GM23248 (cell line): ENCODE measurements at regions not wholly inside any gene's neighbourhood (a gene's known extent, or its start where the extent isn't known, plus 50 kb on each side); places are given as distances from the start of the nearest gene placed in this dataset.

ENCODE experiments used
- DNase-seq: peaks from one replicate; pipeline ENCODE4 v3.0.0-alpha.2; 2015
- H2AFZ ChIP-seq: fragments of 200-600 bp; sonication (generic); 2 replicates; pipeline ENCODE4 v1.6.1; 2016; ENCODE audit warnings: antibody characterized with exemption
- H3F3A ChIP-seq: fragments of 200-600 bp; sonication (generic); 2 replicates; pipeline ENCODE4 v1.6.1; 2016; ENCODE audit warnings: mild to moderate bottlenecking, antibody characterized with exemption, mixed run types; ENCODE audit not compliant: insufficient read depth
- H3K27ac ChIP-seq: fragments of 200-600 bp; sonication (generic); 2 replicates; pipeline ENCODE4 v1.5.1; 2016; ENCODE audit warnings: mild to moderate bottlenecking
- H3K27me3 ChIP-seq: fragments of 200-600 bp; sonication (generic); replicated peaks from 2 replicates; pipeline ENCODE4 v1.6.1; 2016; ENCODE audit warnings: mild to moderate bottlenecking; ENCODE audit not compliant: insufficient read depth
- H3K36me3 ChIP-seq: fragments of 200-600 bp; sonication (generic); 2 replicates; pipeline ENCODE4 v1.6.1; 2016; ENCODE audit warnings: low read depth, mild to moderate bottlenecking
- H3K4me1 ChIP-seq: fragments of 200-600 bp; sonication (generic); 2 replicates; pipeline ENCODE4 v1.6.1; 2016; ENCODE audit warnings: mild to moderate bottlenecking; ENCODE audit not compliant: insufficient read depth
- H3K4me2 ChIP-seq: fragments of 200-600 bp; sonication (generic); one replicate; pipeline ENCODE4 v1.6.1; 2016; ENCODE audit warnings: mild to moderate bottlenecking; ENCODE audit not compliant: unreplicated experiment
- H3K4me3 ChIP-seq: fragments of 200-600 bp; sonication (generic); 2 replicates; pipeline ENCODE4 v1.5.1; 2016; ENCODE audit warnings: mild to moderate bottlenecking
- H3K79me2 ChIP-seq: fragments of 200-600 bp; sonication (generic); 2 replicates; pipeline ENCODE4 v1.6.1; 2016; ENCODE audit warnings: mild to moderate bottlenecking; ENCODE audit not compliant: insufficient read depth
- H3K9ac ChIP-seq: fragments of 200-600 bp; sonication (generic); 2 replicates; pipeline ENCODE4 v1.6.1; 2016; ENCODE audit warnings: mild to moderate bottlenecking
- H3K9me2 ChIP-seq: fragments of 200-600 bp; sonication (generic); 2 replicates; pipeline ENCODE4 v1.6.1; 2016; ENCODE audit warnings: mixed run types, mild to moderate bottlenecking, moderate library complexity; ENCODE audit not compliant: insufficient read depth
- H3K9me3 ChIP-seq: fragments of 200-600 bp; sonication (generic); one replicate; pipeline ENCODE4 v1.6.1; 2017; ENCODE audit warnings: low read depth
- H4K20me1 ChIP-seq: fragments of 200-600 bp; sonication (generic); 2 replicates; pipeline ENCODE4 v1.6.0; 2016; ENCODE audit not compliant: insufficient read depth
- EZH2 ChIP-seq: fragments of 200-600 bp; sonication (generic); IDR thresholded peaks from 2 replicates; pipeline ENCODE4 v1.6.1; 2018; ENCODE audit warnings: antibody characterized with exemption, mild to moderate bottlenecking; ENCODE audit not compliant: insufficient read depth, poor library complexity, severe bottlenecking
- EZH2phosphoT487 ChIP-seq: fragments of 200-600 bp; sonication (generic); IDR thresholded peaks from 2 replicates; pipeline ENCODE4 v1.6.1; 2018; ENCODE audit warnings: antibody characterized with exemption, moderate library complexity, mild to moderate bottlenecking, low read depth; ENCODE audit not compliant: insufficient read depth
- WGBS, 2 experiments: methylation state at CpG; one replicate each; pipeline ENCODE4 v1.1.6; 2015 to 2017; ENCODE audit warnings: low lambda C conversion rate in 2 of 2, low coverage in 1 of 2; ENCODE audit errors: missing lambda C conversion rate in 2 of 2; 5-methylcytosine and 5-hydroxymethylcytosine counted together
- in situ Hi-C: fragments of 300-500 bp; cut with MboI; formaldehyde crosslinking; loops from 2 replicates; pipeline ENCODE4 v1.15.0; 2020

- in situ Hi-C loops: no loop called here
- Histone ChIP-seq H3K4me3 (no peak overlapping the region), H3F3A (no peaks in the 10 kb centered on the region), H3K36me3 (no peaks in the 10 kb centered on the region), H3K4me1 (no peaks in the 10 kb centered on the region), H3K9ac (no peak overlapping the region), H3K9me2 (no peaks in the 10 kb centered on the region), H2AFZ (no peak overlapping the region), H3K27me3 (no peaks in the 10 kb centered on the region), H3K27ac (no peak overlapping the region), H3K4me2 (no peak overlapping the region), H3K79me2 (no peaks in the 10 kb centered on the region), H4K20me1 (no peaks in the 10 kb centered on the region), H3K9me3 (no peaks in the 10 kb centered on the region)
- TF ChIP-seq EZH2 (no peak), EZH2phosphoT487 (no peak)
- WGBS, 2 experiments: 14 to 27% methylated on average over 2 of the region's 2 CpGs
- DNase-seq: no peak
These were observed 1621.6 kb downstream of the REEP3 start for GRCh38 chr10:65142641-65143435.

DNA sequence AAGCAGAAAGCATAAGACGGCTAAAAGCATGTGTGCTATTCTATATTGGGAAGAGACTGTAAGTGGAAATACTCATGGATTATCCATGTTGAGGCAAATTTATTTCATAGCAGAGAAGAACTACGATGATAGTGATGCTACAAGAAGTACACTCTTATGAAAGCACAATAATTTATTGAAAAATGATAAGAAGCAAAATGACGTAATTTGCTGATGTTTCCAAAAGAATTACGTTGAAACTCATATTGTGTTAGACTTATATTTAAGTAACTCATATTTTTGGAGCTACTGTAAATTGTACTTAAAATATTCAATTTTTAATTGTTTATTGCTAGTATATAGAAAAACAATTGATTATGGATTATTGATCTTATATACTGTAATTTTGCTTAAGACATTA, 1622.5 kb downstream of the REEP3 start:
- in situ Hi-C loops: no loop called here
- DNase-seq: no peak
- 20 to 22% methylated on average over 4 of the region's 4 CpGs for whole genome bisulfite sequencing, 2 experiments

DNA sequence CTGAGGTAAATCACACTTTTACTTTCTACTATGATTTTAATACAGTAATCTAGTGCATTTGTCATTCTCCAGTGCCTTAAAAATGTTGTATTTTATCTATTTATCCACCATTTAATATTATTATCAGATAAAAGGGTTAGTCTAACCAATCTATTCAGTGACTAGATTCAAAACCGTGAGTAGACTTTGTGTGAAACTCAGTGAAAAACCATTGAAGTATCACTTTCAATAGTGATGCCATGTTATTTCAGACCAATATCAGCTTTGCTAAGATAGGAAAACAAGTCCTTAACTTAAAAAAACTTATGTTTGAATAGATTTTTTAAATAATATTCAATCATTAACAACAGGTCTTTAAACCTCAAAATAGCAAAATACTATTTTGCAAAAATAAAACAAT, 1628.7 kb downstream of the REEP3 start:
- H3K79me2 ChIP-seq: no peaks in the 10 kb centered on the region
- H3K9ac ChIP-seq: no peak overlapping the region
- no peak overlapping the region for H2AFZ ChIP-seq
- H3K27ac ChIP-seq: no peak overlapping the region
- in situ Hi-C loops: no loop called here
- no peaks in the 10 kb centered on the region for H3K27me3 ChIP-seq
- TF ChIP-seq EZH2 (no peak), EZH2phosphoT487 (no peak)
- no peaks in the 10 kb centered on the region for H3K4me1 ChIP-seq
- H3F3A ChIP-seq: no peaks in the 10 kb centered on the region
- no peaks in the 10 kb centered on the region for H4K20me1 ChIP-seq
- no peak overlapping the region for H3K4me2 ChIP-seq
- H3K36me3 ChIP-seq: no peaks in the 10 kb centered on the region
- H3K4me3 ChIP-seq: no peak overlapping the region
- H3K9me3 ChIP-seq: no peaks in the 10 kb centered on the region
- H3K9me2 ChIP-seq: no peaks in the 10 kb centered on the region
- DNase-seq: no peak
- 2 to 10% methylated on average over 1 of the region's 1 CpG for WGBS, 2 experiments

More for the DNA sequence above, 1622.5 kb downstream of the REEP3 start:
- Histone ChIP-seq H3K27ac (no peak overlapping the region), H3F3A (no peaks in the 10 kb centered on the region), H3K4me3 (no peak overlapping the region), H3K4me2 (no peak overlapping the region), H2AFZ (no peak overlapping the region), H3K79me2 (no peaks in the 10 kb centered on the region), H4K20me1 (no peaks in the 10 kb centered on the region), H3K36me3 (no peaks in the 10 kb centered on the region), H3K9ac (no peak overlapping the region), H3K9me2 (no peaks in the 10 kb centered on the region), H3K9me3 (no peaks in the 10 kb centered on the region), H3K27me3 (no peaks in the 10 kb centered on the region), H3K4me1 (no peaks in the 10 kb centered on the region)
- TF ChIP-seq EZH2phosphoT487 (no peak), EZH2 (no peak)

- Histone ChIP-seq H3K27ac (no peak overlapping the region), H3K79me2 (no peaks in the 10 kb centered on the region), H3K9ac (no peak overlapping the region), H4K20me1 (no peaks in the 10 kb centered on the region), H3K27me3 (no peaks in the 10 kb centered on the region), H2AFZ (no peak overlapping the region), H3K4me3 (no peak overlapping the region), H3K4me1 (no peaks in the 10 kb centered on the region), H3K9me2 (no peaks in the 10 kb centered on the region), H3F3A (no peaks in the 10 kb centered on the region), H3K36me3 (no peaks in the 10 kb centered on the region), H3K9me3 (no peaks in the 10 kb centered on the region), H3K4me2 (no peak overlapping the region)
- TF ChIP-seq EZH2phosphoT487 (no peak), EZH2 (no peak)
- DNase-seq: no peak
- WGBS, 2 experiments: 10 to 16% methylated on average over 4 of the region's 4 CpGs
- in situ Hi-C loops: no loop called here
These were observed 1645.1 kb downstream of the REEP3 start for GRCh38 chr10:65166272-65166671.
